ENCODE measurements at regions not wholly inside any gene's neighbourhood (a gene's known extent, or its start where the extent isn't known, plus 50 kb on each side); places are given as distances from the start of the nearest gene placed in this dataset.

DNA sequence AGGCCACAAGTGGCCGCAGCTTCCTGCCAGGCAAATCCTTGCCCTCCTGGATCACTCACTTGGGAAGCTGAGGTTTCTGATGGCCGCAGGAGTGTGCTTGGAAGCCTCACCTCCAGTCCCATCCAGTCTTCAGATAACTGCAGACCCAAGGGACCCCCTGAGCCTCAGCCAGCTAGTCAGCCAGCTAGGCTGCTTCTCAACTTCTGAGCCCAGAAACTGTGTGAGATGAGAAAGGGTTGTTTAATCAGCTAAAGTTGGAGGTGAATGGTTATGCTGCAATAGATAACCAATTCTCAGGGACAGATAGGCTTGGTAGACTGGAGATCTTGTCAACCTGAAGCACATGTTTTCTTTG lies 96.9 kb downstream of the THBS2 start:
- no peak overlapping the region for H3K4me3 Mint-ChIP-seq
- H3K4me1 Mint-ChIP-seq (ENCODE audit: low read depth) = no peaks in the 10 kb centered on the region
- no peaks in the 10 kb centered on the region for H3K36me3 Mint-ChIP-seq
- H3K9me3 Mint-ChIP-seq (ENCODE audit: low read depth) = no peaks in the 10 kb centered on the region
- no peak overlapping the region for H3K27ac Mint-ChIP-seq
- peaks cover 4% of the 10 kb centered on the region for H3K27me3 Mint-ChIP-seq

DNA sequence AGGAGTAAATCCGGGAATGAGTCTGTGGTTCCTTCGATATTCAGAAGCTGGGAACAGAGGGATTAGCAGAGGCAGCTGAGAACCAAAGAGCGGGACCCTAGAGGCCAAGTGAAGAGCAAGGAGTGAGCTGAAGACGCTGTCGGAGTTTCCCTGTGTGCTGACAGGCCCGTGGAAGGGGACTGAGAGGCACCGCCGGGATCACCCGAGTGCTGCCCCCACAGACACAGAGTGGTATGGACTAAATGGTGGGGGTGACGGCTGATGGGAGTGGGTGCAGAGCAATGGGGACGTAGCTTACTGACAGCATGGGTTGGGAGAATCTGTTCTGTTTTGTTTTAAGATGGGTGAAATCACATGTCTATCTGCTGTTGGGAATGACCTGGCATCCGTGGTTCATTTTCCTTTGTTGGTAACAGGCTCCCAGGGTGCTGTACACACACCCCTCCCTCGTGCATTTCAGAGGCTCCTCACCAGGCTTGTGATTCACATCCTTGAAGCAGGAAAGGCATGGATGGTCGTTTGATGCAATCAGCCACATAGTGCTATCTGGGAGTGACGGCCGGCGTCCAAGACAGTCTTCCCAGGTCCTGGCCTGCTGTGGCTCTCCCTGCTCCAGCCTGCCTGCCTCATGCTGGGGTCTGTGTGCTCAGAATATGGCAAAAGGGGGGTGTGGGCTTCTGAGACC lies 97.4 kb downstream of the THBS2 start:
- no peak overlapping the region for H3K4me3 Mint-ChIP-seq
- H3K9me3 Mint-ChIP-seq (ENCODE audit: low read depth) = no peaks in the 10 kb centered on the region
- peaks cover 4% of the 10 kb centered on the region for H3K27me3 Mint-ChIP-seq
- H3K27ac Mint-ChIP-seq = no peak overlapping the region
- H3K36me3 Mint-ChIP-seq = no peaks in the 10 kb centered on the region
- no peaks in the 10 kb centered on the region for H3K4me1 Mint-ChIP-seq (ENCODE audit: low read depth)

DNA sequence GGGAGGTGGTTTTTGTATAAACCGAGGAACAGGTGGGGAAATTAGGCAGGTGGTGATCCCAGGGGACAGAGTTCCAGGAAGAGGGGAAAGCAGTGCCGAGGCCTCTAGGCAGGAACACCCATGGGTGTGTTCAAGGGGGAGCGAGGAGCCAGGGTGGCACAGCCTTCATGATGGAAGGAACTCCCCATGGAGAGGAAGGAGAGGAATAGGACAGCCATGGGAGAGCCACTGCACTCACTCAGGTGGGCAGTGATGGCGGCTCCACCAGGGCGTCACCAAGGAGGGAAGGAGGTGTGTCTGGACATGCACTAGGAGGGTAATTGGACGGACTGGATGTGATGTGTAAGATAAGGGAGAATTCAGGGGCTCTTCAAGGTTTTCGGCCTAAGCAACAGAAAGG lies 98.2 kb downstream of the THBS2 start:
- Mint-ChIP-seq H3K4me1 (ENCODE audit: low read depth) (no peaks in the 10 kb centered on the region), H3K36me3 (no peaks in the 10 kb centered on the region), H3K27me3 (peaks cover 4% of the 10 kb centered on the region), H3K9me3 (ENCODE audit: low read depth) (no peaks in the 10 kb centered on the region), H3K27ac (no peak overlapping the region), H3K4me3 (no peak overlapping the region)

DNA sequence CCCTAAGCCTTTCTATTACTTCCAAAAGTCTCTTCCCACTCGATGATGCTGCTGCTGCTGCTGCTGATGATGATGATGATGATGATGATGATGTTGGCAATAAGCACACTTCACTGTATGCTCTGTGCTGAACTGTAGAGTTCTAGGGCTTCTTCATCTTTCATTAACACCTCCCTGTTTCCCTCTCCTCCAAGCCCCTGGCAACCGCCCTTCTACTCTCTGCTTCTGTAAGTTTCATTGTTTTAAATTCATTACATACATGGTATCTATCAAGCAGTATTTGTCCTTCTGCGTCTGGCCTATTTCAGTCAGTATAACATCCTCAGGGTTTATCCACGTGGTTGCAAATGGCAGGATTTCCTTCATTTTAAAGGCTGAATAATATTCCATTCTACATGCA lies 100.2 kb downstream of the THBS2 start:
- no peaks in the 10 kb centered on the region for H3K4me1 Mint-ChIP-seq (ENCODE audit: low read depth)
- H3K36me3 Mint-ChIP-seq = no peaks in the 10 kb centered on the region
- H3K4me3 Mint-ChIP-seq = no peak overlapping the region
- H3K27ac Mint-ChIP-seq = no peak overlapping the region
- H3K9me3 Mint-ChIP-seq (ENCODE audit: low read depth) = peaks cover 8% of the 10 kb centered on the region
- peaks cover 4% of the 10 kb centered on the region for H3K27me3 Mint-ChIP-seq

DNA sequence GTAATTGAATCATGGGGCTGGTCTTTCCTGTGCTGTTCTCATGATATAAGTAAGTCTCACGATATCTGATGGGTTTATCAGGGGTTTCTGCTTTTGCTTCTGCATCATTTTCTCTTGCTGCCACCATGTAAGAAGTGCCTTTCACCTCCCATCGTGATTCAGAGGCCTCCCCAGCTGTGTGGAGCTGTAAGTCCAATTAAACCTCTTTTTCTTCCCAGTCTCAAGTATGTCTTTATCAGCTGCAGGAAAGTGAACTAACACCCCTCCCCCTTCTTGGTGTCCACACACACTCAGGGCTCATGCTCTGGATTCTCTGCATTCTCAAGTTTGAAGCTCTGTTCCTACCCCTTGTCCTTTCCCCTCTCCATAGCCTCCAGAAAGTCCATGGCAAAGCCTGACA lies 107.1 kb downstream of the THBS2 start:
- Mint-ChIP-seq H3K4me1 (ENCODE audit: low read depth) (no peaks in the 10 kb centered on the region), H3K9me3 (ENCODE audit: low read depth) (peaks cover 8% of the 10 kb centered on the region), H3K4me3 (no peak overlapping the region), H3K27ac (no peak overlapping the region), H3K36me3 (no peaks in the 10 kb centered on the region), H3K27me3 (peaks cover 9% of the 10 kb centered on the region)

DNA sequence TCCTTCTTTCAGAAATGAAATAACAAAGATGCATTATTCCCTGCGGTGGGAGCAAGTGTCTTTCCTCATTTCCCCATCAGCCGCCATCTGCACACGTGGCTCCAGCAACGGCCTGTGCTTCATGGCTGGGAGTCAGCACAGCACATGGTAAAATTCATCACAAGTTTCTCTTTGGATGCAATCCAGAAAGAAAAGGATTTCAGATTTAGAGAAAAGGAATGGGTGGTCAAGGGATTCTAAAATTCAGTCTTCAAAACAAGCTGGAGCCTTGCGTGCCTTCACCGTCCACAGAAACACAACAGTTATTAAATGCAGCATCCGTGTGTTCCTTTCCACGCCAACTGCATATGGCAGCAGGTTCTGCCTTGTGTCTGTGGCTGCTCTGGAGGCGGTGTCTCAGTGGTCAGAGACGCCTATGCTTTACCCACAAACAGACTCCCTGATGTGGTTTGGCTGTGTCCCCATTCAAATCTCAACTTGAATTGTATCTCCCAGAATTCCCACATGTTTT lies 107.6 kb downstream of the THBS2 start:
- H3K4me1 Mint-ChIP-seq (ENCODE audit: low read depth) = no peaks in the 10 kb centered on the region
- H3K4me3 Mint-ChIP-seq = no peak overlapping the region
- H3K27ac Mint-ChIP-seq = no peak overlapping the region
- H3K36me3 Mint-ChIP-seq = no peaks in the 10 kb centered on the region
- H3K27me3 Mint-ChIP-seq = peaks cover 9% of the 10 kb centered on the region
- H3K9me3 Mint-ChIP-seq (ENCODE audit: low read depth) = peaks cover 8% of the 10 kb centered on the region

DNA sequence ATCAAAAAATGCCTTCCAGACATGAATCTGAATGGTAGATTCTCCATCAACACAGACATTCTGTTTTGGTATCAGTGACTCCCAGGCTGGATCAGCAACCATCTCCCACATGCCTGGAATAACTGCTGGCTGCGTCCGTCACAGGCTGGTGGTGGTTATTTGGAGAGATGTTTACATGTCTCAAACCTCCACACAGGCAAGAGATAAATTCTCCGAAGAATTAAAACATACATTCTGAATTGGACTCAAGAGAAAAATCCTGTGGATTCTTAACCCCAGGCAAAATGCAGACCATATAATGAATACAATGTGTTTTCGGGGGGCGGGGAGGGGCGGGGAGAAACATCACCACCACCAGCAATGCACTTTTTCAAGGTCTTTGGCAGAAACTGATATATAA lies 108.2 kb downstream of the THBS2 start:
- Mint-ChIP-seq H3K27ac (no peak overlapping the region), H3K4me1 (ENCODE audit: low read depth) (no peaks in the 10 kb centered on the region), H3K9me3 (ENCODE audit: low read depth) (peaks cover 8% of the 10 kb centered on the region), H3K4me3 (no peak overlapping the region), H3K27me3 (peaks cover 9% of the 10 kb centered on the region), H3K36me3 (no peaks in the 10 kb centered on the region)

DNA sequence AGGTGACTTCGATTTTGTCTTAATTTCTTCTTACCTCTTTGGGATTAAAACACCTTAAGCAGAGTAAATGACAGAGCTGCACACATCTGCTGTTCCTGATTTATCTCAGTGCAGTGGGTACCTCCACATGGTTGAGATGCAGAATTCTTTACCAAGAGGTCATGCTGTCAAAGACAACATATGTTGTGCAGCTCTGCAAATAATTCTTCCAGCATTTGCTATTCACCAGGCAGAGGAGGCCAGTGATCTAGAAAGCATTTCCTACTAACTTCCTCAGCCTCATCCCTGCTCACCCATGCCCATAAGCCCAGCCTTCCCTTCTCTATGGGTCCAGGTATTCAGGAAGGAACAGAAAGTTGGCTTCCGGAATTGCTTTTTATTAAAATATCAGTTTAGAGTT lies 109.3 kb downstream of the THBS2 start:
- Mint-ChIP-seq H3K27me3 (peaks cover 9% of the 10 kb centered on the region), H3K4me1 (ENCODE audit: low read depth) (no peaks in the 10 kb centered on the region), H3K36me3 (no peaks in the 10 kb centered on the region), H3K27ac (no peak overlapping the region), H3K9me3 (ENCODE audit: low read depth) (no peaks in the 10 kb centered on the region), H3K4me3 (no peak overlapping the region)

DNA sequence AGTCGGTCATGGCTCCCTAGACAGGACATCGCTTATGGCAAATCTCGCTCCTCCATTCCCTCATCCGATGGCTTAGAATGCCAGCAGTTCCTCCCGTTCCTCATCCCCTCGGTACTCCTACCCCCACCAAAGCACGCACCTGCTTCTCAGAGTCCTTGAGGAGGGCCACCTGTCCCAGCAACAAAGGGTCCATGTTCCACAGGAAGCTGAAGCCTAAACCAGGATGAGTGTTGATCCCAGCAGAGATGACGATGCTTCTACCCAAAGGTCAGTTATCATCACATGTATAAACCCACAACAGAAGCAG lies 111.2 kb downstream of the THBS2 start:
- H3K36me3 Mint-ChIP-seq = no peaks in the 10 kb centered on the region
- no peaks in the 10 kb centered on the region for H3K4me1 Mint-ChIP-seq (ENCODE audit: low read depth)
- peaks cover 6% of the 10 kb centered on the region for H3K27me3 Mint-ChIP-seq
- H3K9me3 Mint-ChIP-seq (ENCODE audit: low read depth) = peaks cover 3% of the 10 kb centered on the region
- H3K27ac Mint-ChIP-seq = no peak overlapping the region
- no peak overlapping the region for H3K4me3 Mint-ChIP-seq

DNA sequence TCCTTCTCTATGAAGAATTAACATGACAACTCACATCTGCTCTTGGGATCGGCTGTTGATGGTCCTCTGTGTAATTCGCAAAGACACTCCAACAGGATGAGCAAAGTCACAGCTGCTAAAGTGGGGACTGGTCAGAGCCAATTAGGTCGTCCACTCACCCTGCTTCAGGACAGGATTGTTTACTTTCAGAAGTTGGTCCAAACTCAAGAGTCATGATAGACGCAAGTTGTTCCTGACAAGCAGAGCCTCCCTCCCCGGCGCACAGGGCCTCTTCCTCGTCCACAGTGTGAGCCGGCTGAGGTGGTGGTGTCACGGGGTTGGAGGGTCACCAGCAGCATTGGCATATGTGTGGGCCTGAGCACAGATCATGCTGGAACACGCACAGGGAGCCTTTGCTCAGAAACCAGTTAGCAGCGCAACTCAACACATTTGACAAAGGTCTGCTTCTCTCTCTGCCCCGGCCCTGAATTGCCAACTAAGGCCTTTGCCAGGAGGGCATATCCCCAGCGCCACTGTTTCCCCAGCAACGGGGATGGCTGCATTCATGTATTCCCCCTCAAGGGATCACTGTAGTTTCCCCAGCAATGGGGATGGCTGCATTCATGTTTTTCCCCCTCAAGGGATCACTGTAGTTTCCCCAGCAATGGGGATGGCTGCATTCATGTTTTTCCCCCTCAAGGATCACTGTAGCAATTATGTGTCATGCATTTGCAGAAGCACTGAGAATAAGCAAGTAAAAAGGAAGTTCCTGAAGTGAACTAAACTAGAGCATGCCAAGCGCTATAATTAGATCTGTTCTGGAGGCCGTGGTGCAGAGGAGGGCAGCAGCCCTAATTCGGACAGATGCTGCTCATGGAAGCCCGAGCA lies 111.7 kb downstream of the THBS2 start:
- H3K36me3 Mint-ChIP-seq = no peaks in the 10 kb centered on the region
- H3K9me3 Mint-ChIP-seq (ENCODE audit: low read depth) = peaks cover 3% of the 10 kb centered on the region
- no peaks in the 10 kb centered on the region for H3K4me1 Mint-ChIP-seq (ENCODE audit: low read depth)
- no peak overlapping the region for H3K27ac Mint-ChIP-seq
- H3K4me3 Mint-ChIP-seq = no peak overlapping the region
- H3K27me3 Mint-ChIP-seq = peaks cover 6% of the 10 kb centered on the region

DNA sequence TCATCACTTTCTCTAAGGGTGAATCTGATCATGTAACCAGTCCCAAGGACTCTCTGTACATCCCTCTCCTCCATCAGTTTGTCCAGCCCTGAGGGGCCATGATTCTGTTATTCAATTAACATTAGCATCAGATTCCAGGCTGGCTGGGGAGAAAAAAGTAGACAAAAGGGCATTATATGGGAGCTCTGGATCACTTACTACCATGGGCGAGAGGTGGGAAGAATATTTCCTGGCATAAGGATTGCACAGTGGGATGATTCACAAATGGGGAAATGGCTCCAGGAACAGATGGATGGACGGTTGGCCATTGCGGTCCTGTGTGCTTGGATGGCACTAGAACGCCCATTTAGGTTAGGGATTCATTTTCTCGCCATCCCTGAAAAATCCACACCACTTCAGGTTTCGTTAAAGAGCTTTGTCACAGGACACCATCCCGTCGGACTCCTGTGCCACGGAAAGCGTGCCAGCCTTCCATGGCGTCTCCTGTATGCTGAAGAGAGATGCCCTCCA lies 112.6 kb downstream of the THBS2 start:
- Mint-ChIP-seq H3K27ac (no peak overlapping the region), H3K36me3 (no peaks in the 10 kb centered on the region), H3K9me3 (ENCODE audit: low read depth) (peaks cover 3% of the 10 kb centered on the region), H3K4me1 (ENCODE audit: low read depth) (no peaks in the 10 kb centered on the region), H3K4me3 (no peak overlapping the region), H3K27me3 (peaks cover 3% of the 10 kb centered on the region)

DNA sequence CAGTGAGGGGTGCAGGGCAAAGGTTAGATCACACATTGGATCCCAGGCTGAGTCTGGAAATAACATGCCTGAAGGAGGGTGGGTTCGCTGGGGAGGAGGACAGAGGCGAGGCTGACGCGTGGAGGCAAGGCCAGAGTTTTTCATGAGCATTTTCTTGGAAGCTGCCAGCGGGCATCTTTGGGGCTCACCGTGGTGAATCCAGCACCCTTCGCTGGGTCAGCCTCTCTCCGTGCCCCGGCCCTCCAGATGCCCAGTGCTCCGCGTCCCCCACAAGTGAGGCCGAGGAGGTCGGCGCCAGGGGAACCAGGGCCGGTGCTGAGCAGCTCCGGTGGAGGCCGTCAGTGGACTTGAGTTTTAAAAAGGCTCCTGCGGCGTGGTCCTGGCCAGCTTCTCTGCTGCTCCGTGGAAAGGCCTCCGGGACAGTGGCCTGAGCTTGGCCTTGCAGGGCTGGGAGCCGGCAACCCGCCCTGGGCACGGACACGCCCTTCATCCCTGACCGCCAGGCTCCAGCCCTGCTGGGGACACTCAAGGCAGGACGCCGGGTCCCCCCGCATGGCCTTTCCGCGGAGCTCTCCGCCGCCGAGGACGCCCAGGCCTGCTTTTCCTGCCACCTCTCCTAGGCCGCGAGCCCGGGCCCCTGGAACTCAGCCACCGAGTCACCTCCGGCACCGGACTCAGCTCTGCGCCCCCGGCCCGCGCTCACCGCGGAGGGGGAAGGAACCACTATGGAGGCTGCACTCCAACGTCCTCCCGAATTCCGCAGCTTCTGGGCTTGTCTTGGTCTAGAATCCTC lies 114.3 kb downstream of the THBS2 start:
- Mint-ChIP-seq H3K4me3 (no peak overlapping the region), H3K36me3 (no peaks in the 10 kb centered on the region), H3K9me3 (ENCODE audit: low read depth) (peaks cover 9% of the 10 kb centered on the region), H3K27ac (no peak overlapping the region), H3K27me3 (peaks cover 5% of the 10 kb centered on the region), H3K4me1 (ENCODE audit: low read depth) (no peaks in the 10 kb centered on the region)

DNA sequence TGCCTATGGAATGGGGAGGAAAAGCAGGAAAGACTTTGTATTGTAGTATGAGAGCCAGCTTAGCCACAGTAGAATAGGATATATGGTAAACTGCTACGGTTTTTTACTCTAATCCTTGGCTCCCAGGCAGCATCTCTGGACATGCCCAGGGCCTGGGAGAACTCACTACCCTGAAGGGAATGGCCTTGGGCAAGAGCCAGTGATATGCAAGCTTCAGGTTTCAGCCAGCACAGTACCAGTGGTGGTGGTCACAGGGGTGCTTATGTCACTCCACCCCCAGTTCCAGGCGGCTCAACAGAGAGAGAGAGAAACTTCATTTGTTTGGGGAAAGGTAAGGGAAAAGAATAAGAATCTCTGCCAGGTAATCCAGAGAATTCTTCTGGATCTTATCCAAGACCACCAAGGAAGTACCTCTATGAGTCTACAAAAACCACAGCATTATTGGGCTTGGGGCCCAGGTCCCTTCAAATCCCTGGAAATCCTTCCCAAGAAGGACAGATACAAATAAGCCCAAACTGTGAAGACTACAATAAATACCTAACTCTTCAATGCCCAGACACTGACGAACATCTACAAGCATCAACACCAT lies 121.2 kb downstream of the THBS2 start:
- peaks cover 13% of the 10 kb centered on the region for H3K9me3 Mint-ChIP-seq (ENCODE audit: low read depth)
- H3K27ac Mint-ChIP-seq = no peak overlapping the region
- H3K36me3 Mint-ChIP-seq = no peaks in the 10 kb centered on the region
- no peaks in the 10 kb centered on the region for H3K4me1 Mint-ChIP-seq (ENCODE audit: low read depth)
- peaks cover 11% of the 10 kb centered on the region for H3K27me3 Mint-ChIP-seq
- H3K4me3 Mint-ChIP-seq = no peak overlapping the region

DNA sequence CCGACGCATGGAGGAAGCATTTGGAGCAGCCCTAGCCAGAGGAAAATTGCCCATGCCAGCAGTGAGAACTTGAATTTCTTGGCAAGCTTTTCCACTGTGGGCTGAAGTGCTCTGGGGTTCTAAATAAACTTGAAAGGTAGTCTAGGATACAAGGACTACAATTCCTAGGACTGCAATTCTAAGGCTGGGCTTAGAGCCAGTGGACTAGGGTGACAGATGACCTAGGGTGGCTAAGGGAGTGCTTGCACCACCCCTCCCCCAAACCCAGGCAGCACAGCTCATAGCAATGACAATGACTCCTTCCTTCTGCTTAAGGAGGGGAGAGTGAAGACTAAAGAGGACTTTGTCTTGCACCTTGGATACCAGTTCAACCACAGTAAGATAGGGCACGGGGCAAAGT lies 122.3 kb downstream of the THBS2 start:
- Mint-ChIP-seq H3K4me1 (ENCODE audit: low read depth) (no peaks in the 10 kb centered on the region), H3K27me3 (peaks cover 11% of the 10 kb centered on the region), H3K9me3 (ENCODE audit: low read depth) (peaks cover 13% of the 10 kb centered on the region), H3K27ac (no peak overlapping the region), H3K36me3 (no peaks in the 10 kb centered on the region), H3K4me3 (no peak overlapping the region)

DNA sequence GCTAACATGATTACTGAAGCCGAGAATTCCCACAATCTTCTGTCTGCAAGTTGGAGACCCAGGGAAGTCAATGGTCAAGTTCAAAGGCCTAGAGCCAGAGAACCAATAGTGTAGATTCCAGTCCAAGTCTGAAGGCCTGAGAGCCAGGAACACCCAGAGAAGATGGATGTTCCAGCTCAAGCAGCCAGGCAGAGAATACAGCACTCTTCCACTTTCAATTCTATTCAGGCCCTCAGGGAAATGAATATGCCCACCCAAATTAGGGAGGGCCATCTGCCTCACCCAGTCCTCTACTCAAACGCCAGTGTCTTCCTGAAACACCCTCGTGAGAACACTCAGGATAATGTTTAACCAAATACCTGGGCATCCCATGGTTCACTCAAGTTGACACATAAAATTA lies 123.5 kb downstream of the THBS2 start:
- peaks cover 11% of the 10 kb centered on the region for H3K27me3 Mint-ChIP-seq
- H3K27ac Mint-ChIP-seq = no peak overlapping the region
- peaks cover 13% of the 10 kb centered on the region for H3K9me3 Mint-ChIP-seq (ENCODE audit: low read depth)
- H3K4me3 Mint-ChIP-seq = no peak overlapping the region
- H3K36me3 Mint-ChIP-seq = no peaks in the 10 kb centered on the region
- H3K4me1 Mint-ChIP-seq (ENCODE audit: low read depth) = no peaks in the 10 kb centered on the region

Data from activated naive CD8-positive, alpha-beta T cell (primary cell).